ENCODE measurements at regions not wholly inside any gene's neighbourhood (a gene's known extent, or its start where the extent isn't known, plus 50 kb on each side); places are given as distances from the start of the nearest gene placed in this dataset.

GRCh38 chr1:22258698-22259097 lies 115.8 kb upstream of the WNT4 start:
- Mint-ChIP-seq H3K4me1 (peaks cover 9% of the 10 kb centered on the region), H3K4me3 (no peak overlapping the region), H3K27me3 (peaks cover 10% of the 10 kb centered on the region), H3K27ac (no peak overlapping the region), H3K36me3 (no peaks in the 10 kb centered on the region), H3K9me3 (peaks cover 1% of the 10 kb centered on the region)
- DNase-seq (ENCODE audit: low spot score in 2 of 2) (no peak), ATAC-seq (ENCODE audit: low read depth) (no peak)

- ATAC-seq (ENCODE audit: low read depth) (no peak), DNase-seq (ENCODE audit: low spot score in 2 of 2) (no peak)
- H3K9me3 Mint-ChIP-seq = peaks cover 1% of the 10 kb centered on the region
- no peaks in the 10 kb centered on the region for H3K36me3 Mint-ChIP-seq
- peaks cover 10% of the 10 kb centered on the region for H3K27me3 Mint-ChIP-seq
- H3K4me1 Mint-ChIP-seq = peaks cover 8% of the 10 kb centered on the region
- H3K4me3 Mint-ChIP-seq = no peak overlapping the region
- H3K27ac Mint-ChIP-seq = no peak overlapping the region
Measured at GRCh38 chr1:22259551-22260282, 116.8 kb upstream of the WNT4 start.

- no peak overlapping the region for H3K4me3 Mint-ChIP-seq
- no peak overlapping the region for H3K27ac Mint-ChIP-seq
- peaks cover 1% of the 10 kb centered on the region for H3K9me3 Mint-ChIP-seq
- peaks cover 8% of the 10 kb centered on the region for H3K4me1 Mint-ChIP-seq
- ATAC-seq (ENCODE audit: low read depth) (no peak), DNase-seq (ENCODE audit: low spot score in 2 of 2) (no peak)
- peaks cover 18% of the 10 kb centered on the region for H3K27me3 Mint-ChIP-seq
- no peaks in the 10 kb centered on the region for H3K36me3 Mint-ChIP-seq
Measured at GRCh38 chr1:22260860-22261432, 118.0 kb upstream of the WNT4 start.

GRCh38 chr1:22261580-22261979 lies 118.7 kb upstream of the WNT4 start:
- Mint-ChIP-seq H3K4me3 (no peak overlapping the region), H3K27me3 (peaks cover 17% of the 10 kb centered on the region), H3K9me3 (peaks cover 1% of the 10 kb centered on the region), H3K36me3 (no peaks in the 10 kb centered on the region), H3K27ac (no peak overlapping the region), H3K4me1 (peaks cover 8% of the 10 kb centered on the region)
- DNase-seq (ENCODE audit: low spot score in 2 of 2) = no peak
- ATAC-seq (ENCODE audit: low read depth) = no peak

GRCh38 chr1:22262583-22262982 lies 119.7 kb upstream of the WNT4 start:
- peaks cover 8% of the 10 kb centered on the region for H3K4me1 Mint-ChIP-seq
- peaks cover 1% of the 10 kb centered on the region for H3K9me3 Mint-ChIP-seq
- H3K27ac Mint-ChIP-seq = no peak overlapping the region
- peaks cover 17% of the 10 kb centered on the region for H3K27me3 Mint-ChIP-seq
- H3K36me3 Mint-ChIP-seq = no peaks in the 10 kb centered on the region
- ATAC-seq (ENCODE audit: low read depth) (no peak), DNase-seq (ENCODE audit: low spot score in 2 of 2) (no peak)
- H3K4me3 Mint-ChIP-seq = no peak overlapping the region

- H3K4me3 Mint-ChIP-seq = no peak overlapping the region
- H3K27me3 Mint-ChIP-seq = peaks cover 21% of the 10 kb centered on the region
- no peaks in the 10 kb centered on the region for H3K36me3 Mint-ChIP-seq
- ATAC-seq (ENCODE audit: low read depth) = no peak
- H3K9me3 Mint-ChIP-seq = peaks cover 1% of the 10 kb centered on the region
- peaks cover 8% of the 10 kb centered on the region for H3K4me1 Mint-ChIP-seq
- DNase-seq (ENCODE audit: low spot score in 2 of 2) = no peak
- H3K27ac Mint-ChIP-seq = no peak overlapping the region
Measured at GRCh38 chr1:22263359-22263758, 120.5 kb upstream of the WNT4 start.

GRCh38 chr1:22264464-22265341 lies 121.8 kb upstream of the WNT4 start:
- Mint-ChIP-seq H3K27ac (no peak overlapping the region), H3K4me3 (no peak overlapping the region), H3K4me1 (peaks cover 8% of the 10 kb centered on the region), H3K9me3 (peaks cover 1% of the 10 kb centered on the region), H3K27me3 (peaks cover 27% of the 10 kb centered on the region), H3K36me3 (no peaks in the 10 kb centered on the region)
- DNase-seq (ENCODE audit: low spot score in 2 of 2) (no peak), ATAC-seq (ENCODE audit: low read depth) (no peak)

GRCh38 chr1:22266141-22266540 lies 123.2 kb upstream of the WNT4 start:
- no peak overlapping the region for H3K27ac Mint-ChIP-seq
- peaks cover 25% of the 10 kb centered on the region for H3K27me3 Mint-ChIP-seq
- H3K9me3 Mint-ChIP-seq = no peaks in the 10 kb centered on the region
- no peaks in the 10 kb centered on the region for H3K36me3 Mint-ChIP-seq
- no peak for ATAC-seq (ENCODE audit: low read depth)
- H3K4me3 Mint-ChIP-seq = no peak overlapping the region
- peaks cover 5% of the 10 kb centered on the region for H3K4me1 Mint-ChIP-seq
- DNase-seq (ENCODE audit: low spot score in 2 of 2) = no peak

GRCh38 chr1:22267413-22268175 lies 124.7 kb upstream of the WNT4 start:
- H3K4me3 Mint-ChIP-seq = no peak overlapping the region
- H3K4me1 Mint-ChIP-seq = peaks cover 2% of the 10 kb centered on the region
- H3K9me3 Mint-ChIP-seq = peaks cover 3% of the 10 kb centered on the region
- H3K27ac Mint-ChIP-seq = no peak overlapping the region
- no peak for ATAC-seq (ENCODE audit: low read depth)
- H3K27me3 Mint-ChIP-seq = peaks cover 29% of the 10 kb centered on the region
- no peaks in the 10 kb centered on the region for H3K36me3 Mint-ChIP-seq
- no peak for DNase-seq (ENCODE audit: low spot score in 2 of 2)

GRCh38 chr1:22268327-22268726 lies 125.4 kb upstream of the WNT4 start:
- ATAC-seq (ENCODE audit: low read depth) (no peak), DNase-seq (ENCODE audit: low spot score in 2 of 2) (no peak)
- peaks cover 3% of the 10 kb centered on the region for H3K9me3 Mint-ChIP-seq
- H3K4me3 Mint-ChIP-seq = no peak overlapping the region
- no peaks in the 10 kb centered on the region for H3K4me1 Mint-ChIP-seq
- no peaks in the 10 kb centered on the region for H3K36me3 Mint-ChIP-seq
- peaks cover 29% of the 10 kb centered on the region for H3K27me3 Mint-ChIP-seq
- H3K27ac Mint-ChIP-seq = no peak overlapping the region

- H3K4me1 Mint-ChIP-seq = no peaks in the 10 kb centered on the region
- peaks cover 3% of the 10 kb centered on the region for H3K9me3 Mint-ChIP-seq
- peaks cover 16% of the 10 kb centered on the region for H3K27me3 Mint-ChIP-seq
- DNase-seq (ENCODE audit: low spot score in 2 of 2) (no peak), ATAC-seq (ENCODE audit: low read depth) (no peak)
- no peaks in the 10 kb centered on the region for H3K36me3 Mint-ChIP-seq
- no peak overlapping the region for H3K27ac Mint-ChIP-seq
- H3K4me3 Mint-ChIP-seq = no peak overlapping the region
Measured at GRCh38 chr1:22271847-22272801, 129.2 kb upstream of the WNT4 start.

- peaks cover 9% of the 10 kb centered on the region for H3K27me3 Mint-ChIP-seq
- H3K4me3 Mint-ChIP-seq = no peak overlapping the region
- no peaks in the 10 kb centered on the region for H3K36me3 Mint-ChIP-seq
- no peak overlapping the region for H3K27ac Mint-ChIP-seq
- H3K4me1 Mint-ChIP-seq = no peaks in the 10 kb centered on the region
- ATAC-seq (ENCODE audit: low read depth) (no peak), DNase-seq (ENCODE audit: low spot score in 2 of 2) (no peak)
- H3K9me3 Mint-ChIP-seq = peaks cover 3% of the 10 kb centered on the region
Measured at GRCh38 chr1:22273686-22274681, 131.1 kb upstream of the WNT4 start.
